NCI-H2196 treated with DMSO at 0.1 percent for 48 hours (cell line): ENCODE measurements at regions not wholly inside any gene's neighbourhood (a gene's known extent, or its start where the extent isn't known, plus 50 kb on each side); places are given as distances from the start of the nearest gene placed in this dataset.
"Not testable (repeated sequence)": the region's sequence is repeated elsewhere in the genome, so short reads cannot be mapped to it uniquely, and the experiment has no call there.

Source experiments
- DNase-seq: peaks from one replicate; lab custom pipeline; 2025; ENCODE audit not compliant: unreplicated experiment; lab: John Stamatoyannopoulos, UW

- no peak for DNase-seq
Measured at GRCh38 chr1:101532377-101532776, 295.6 kb downstream of the S1PR1 start.

DNA sequence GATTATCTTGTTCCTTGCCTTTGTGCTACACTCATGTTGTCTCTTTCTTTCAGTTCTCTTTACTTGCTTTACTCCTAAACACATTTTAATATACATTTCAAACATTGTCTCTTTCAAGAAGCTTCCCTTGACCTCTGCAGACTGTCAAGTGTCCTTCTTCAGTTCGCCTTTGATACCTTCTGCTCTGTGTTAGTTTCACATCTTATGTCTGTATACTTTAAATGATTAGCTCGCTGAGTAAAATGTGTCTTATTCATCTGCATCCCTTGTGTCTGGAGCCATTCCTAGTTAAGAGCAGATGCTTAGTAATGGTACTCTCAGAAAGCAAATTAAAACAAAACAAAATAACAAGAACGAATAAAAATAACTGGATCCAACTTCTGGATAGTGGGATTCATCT, 303.3 kb downstream of the S1PR1 start:
- DNase-seq = no peak

DNA sequence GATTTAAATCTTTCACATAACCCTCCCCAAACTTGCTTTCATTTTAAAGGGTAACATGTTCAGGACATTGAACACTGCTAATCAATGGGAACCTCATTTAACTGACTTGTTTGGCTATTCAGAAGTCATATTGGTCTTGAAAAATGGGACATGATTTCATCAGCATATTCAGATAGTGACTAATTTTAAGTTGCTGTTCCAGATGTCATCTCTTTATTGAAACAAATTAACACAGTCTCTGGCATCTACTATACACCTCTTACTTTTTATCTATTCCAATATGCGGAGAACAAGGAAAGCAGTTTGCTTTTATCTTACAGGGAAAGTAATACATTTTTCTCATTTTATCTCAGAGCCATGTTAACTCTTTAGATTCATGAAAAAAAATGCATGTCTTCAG, 310.1 kb downstream of the S1PR1 start:
- no peak for DNase-seq

DNA sequence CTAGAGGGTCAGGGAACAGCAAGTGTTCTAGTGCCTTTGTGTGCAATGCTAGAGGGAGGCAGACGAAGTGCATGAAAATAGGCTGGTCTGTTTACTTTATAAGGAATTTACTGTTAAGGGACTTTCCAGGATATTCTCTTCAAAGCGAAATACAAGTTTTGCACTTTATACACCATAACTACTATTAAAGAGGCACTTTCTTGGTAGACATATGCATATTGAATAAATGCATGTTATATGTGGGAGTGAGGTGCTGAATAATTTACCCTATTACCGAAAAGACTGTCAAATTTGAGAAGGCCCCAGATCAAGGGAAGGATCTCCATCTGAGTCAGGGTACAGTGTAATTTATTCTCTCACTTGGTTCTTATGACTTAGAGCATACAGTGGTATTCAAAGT, 310.5 kb downstream of the S1PR1 start:
- DNase-seq = no peak

GRCh38 chr1:101548376-101548775, 311.6 kb downstream of the S1PR1 start:
- no peak for DNase-seq

GRCh38 chr1:101550581-101550980, 313.8 kb downstream of the S1PR1 start:
- no peak for DNase-seq

DNA sequence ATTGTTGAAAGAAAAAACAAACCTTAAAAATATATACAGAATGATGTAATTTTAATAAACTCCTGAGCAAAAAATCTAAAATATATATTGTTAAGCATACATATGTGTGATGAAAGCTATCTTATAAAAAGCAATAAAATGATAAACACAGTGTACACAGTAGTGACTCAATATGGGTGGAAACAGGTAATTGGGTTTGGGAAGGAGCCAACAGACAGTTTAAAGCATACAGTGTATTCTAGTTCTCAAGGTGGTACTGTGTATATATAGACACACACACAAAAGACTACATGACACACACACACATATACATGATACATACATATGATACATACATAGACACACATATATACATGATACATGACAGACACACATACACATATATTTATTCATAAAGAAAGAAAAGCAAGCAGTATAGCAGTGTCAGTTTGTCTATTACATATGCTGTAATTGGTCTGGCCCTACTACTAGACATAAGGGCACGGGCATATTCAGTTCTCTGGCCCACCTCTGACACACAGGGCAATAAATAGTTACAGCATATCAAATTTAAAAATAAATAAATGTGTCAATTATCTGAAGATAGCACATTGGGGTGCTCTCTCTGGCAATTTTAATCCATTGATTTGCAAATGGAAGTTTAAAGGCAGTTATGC, 330.2 kb downstream of the S1PR1 start:
- DNase-seq = no peak

- peak; percentile 1 for DNase-seq
Measured at GRCh38 chr1:101567582-101568189, 330.9 kb downstream of the S1PR1 start.

DNA sequence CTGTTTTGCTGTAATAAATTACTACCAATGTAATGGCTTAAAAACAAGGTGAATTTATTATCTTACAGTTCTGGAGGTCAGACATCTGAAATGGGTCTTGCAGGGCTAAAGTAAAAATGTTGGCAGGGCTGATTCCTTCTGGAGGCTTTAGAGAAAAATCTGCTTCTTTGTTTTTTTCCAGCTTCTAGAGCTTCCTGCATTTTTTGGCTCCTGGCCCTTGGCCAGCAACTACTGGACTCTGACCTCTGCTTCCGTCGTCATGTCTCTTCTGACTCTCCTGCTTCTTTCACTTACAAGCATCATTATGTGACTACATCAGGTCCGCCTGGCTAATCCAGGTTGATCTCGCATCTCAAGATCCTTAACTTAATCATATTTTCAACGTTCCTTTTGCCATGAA, 350.9 kb downstream of the S1PR1 start:
- DNase-seq = no peak

GRCh38 chr1:101588677-101589076, 351.9 kb downstream of the S1PR1 start:
- no peak for DNase-seq

- DNase-seq = no peak
Measured at GRCh38 chr1:101592845-101593244, 356.0 kb downstream of the S1PR1 start.

GRCh38 chr1:101595881-101596374, 359.1 kb downstream of the S1PR1 start:
- no peak for DNase-seq

GRCh38 chr1:101600615-101601014, 363.8 kb downstream of the S1PR1 start:
- not testable (repeated sequence) for DNase-seq

- no peak for DNase-seq
Measured at GRCh38 chr1:101603726-101604125, 366.9 kb downstream of the S1PR1 start.

DNA sequence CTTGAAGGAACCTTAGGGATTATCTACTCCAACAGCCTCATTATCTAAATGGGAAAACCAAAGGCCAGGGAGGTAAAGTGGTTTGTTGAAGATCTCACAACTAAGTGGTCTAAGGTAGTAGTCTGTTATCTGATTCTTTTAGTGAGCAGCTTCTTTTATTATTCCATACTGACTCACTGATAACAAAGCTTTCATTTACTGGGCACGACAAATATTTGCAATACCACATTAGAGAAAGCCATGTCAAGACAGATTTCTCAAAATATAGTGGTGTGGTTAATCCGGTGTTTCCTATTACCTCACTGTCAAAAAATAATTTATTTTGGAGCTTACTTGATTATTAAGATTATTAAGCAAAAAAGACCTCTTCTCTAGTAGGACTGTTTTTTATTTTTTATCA, 369.1 kb downstream of the S1PR1 start:
- no peak for DNase-seq

DNA sequence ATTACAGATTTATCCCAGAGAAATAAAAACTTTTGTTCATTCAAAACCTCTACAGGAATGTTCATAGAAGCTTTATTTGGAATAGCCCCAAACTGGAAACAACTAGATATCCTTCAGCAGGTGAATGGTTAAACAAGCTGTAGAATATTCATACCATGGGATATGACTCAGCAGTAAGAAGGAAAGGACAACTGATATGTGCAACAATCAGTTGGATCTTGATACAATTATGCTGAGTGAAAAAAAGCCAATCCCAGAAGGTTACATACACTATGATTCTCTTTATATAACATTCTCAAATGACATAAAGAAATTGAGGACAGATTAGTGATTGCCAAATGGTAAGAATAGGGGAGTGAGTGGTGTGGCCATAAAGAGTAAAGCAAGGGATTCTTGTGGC, 376.7 kb downstream of the S1PR1 start:
- no peak for DNase-seq

DNA sequence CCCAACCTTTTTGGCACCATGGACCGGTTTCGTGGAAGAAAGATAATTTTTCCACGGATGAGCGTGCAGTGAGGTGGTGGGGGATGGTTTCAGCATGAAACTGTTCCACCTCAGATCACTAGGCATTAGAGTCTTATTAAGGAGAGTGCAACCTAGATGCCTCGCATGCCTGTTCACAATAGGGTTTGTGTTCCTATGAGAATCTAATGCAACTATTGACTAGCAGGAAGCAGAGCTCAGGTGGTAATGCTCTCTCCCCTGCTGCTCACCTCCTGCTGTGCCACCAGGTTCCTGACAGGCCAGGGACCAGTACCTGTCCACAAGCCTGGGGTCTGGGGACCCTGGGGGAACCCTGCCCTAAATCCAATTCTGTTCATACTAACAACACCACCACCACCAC, 377.8 kb downstream of the OLFM3 start:
- no peak for DNase-seq

GRCh38 chr1:101632548-101633272, 364.0 kb downstream of the OLFM3 start:
- no peak for DNase-seq

DNA sequence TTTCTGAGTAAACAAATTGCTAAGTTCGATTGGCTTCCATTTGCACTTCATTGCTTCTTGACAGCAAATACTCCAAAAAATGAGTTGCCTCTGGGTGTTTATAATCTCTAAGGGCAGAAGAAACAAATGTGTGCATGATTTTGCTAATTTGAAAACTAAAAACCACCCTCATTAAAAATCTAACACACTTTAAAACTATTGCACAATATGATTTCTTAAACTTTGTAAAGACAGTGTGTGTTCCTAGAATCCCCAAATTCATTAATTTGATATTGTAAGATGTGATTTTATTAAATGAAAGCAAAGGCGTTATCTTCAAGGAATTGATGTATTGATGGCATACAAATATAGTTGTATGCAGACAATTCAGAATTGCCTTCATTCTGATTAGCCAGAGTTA, 350.9 kb downstream of the OLFM3 start:
- DNase-seq = no peak

GRCh38 chr1:101652484-101652883, 344.2 kb downstream of the OLFM3 start:
- no peak for DNase-seq

GRCh38 chr1:101653482-101653946, 343.2 kb downstream of the OLFM3 start:
- no peak for DNase-seq

GRCh38 chr1:101664726-101665125, 332.0 kb downstream of the OLFM3 start:
- no peak for DNase-seq
